GM21528 (cell line): ENCODE measurements at regions not wholly inside any gene's neighbourhood (a gene's known extent, or its start where the extent isn't known, plus 50 kb on each side); places are given as distances from the start of the nearest gene placed in this dataset.

ENCODE experiments used
- ATAC-seq: cut with Tn5 transposase; IDR thresholded peaks from one replicate; pipeline ENCODE4 v1.9.1; 2021; ENCODE audit warnings: mild to moderate bottlenecking, moderate library complexity; ENCODE audit not compliant: unreplicated experiment, low FRiP score

DNA sequence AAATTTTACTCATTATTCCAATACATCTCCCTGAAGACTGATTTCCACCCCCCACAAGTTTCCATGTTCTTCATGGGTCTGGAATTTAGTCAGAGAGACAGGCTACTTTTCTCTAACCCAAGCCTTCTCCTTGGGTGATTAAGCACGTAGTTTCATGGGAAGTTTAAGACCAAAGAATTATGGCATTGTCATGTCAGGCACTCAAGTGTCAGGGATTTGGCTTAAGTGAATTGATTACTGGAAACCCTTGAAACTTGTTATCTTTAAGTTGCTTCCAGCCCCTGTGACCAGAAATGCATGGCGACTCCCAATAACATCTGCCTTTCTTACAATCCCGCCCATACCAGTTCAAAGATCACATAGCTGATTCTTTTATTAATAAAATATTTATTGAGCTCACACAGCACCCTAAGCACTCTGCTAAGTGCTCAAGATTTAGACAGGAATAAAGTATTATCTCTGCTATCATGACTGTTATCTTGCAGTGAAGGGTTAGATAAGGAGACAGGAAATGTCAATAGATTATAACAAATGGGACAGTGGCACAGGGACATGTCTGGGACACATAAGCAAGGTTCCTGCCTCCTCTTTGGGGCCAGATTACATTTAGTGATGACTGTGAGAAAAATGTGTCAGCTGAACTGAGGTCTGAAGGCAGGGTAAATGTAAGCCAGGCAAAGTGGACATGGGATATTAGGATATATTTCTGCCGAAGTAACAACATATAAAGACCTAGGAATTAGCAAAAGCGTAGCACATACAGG is 241.2 kb upstream of the TNC start:
- no peak for ATAC-seq

DNA sequence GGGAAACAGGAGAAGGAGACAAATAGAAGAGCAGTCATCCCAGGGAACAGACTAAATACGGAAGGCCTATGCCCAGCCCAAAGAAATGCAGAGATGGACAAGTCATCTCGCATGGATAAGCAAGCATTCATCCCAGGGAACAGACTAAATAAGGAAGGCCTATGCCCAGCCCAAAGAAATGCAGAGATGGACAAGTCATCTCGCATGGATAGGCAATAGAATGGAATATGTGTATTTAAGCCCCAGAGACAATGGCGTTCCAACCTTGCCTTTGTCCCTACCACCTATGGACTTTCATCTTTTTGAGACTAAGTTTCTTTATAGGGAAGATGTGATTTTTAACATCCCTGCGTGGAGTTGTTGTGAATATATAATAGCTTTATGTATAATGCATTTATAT is 242.2 kb upstream of the TNC start:
- no peak for ATAC-seq

DNA sequence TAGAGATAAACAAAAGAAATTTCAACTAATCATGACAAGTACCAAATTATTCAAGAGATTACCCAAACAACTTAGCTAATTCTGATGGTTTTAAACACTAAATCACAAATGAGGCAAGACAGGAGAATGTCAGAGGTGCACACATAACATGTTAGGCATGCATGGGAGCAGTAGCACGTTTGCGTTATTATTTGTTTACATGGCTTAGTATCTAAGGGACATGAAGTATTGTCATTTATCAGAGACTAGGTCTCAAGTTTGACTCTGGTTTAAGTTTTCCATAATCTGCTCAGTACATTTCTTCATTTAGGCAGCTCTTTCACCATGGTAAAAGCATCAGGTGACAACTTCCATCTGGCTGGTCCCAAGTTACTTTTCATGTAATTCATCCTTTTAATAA is 244.1 kb upstream of the TNC start:
- no peak for ATAC-seq

DNA sequence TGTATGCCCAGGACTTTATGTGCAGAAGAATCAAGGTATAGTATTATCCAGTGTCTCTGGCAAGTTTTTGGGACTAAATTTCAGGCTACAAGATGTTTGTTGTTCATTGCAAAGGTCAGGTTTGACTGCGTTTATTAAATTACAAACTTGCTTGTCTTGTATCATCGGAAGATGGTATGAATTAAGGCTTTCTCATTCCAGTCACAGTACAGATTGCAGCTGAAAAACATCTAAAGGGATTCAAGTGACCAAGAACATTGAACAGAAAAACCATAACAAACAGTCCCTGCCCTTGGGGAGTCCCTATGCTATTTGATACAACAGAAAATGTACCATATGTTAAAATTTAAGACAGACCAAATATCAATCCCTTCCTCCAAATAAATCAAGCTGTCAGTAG is 244.7 kb upstream of the TNC start:
- ATAC-seq, result no peak

DNA sequence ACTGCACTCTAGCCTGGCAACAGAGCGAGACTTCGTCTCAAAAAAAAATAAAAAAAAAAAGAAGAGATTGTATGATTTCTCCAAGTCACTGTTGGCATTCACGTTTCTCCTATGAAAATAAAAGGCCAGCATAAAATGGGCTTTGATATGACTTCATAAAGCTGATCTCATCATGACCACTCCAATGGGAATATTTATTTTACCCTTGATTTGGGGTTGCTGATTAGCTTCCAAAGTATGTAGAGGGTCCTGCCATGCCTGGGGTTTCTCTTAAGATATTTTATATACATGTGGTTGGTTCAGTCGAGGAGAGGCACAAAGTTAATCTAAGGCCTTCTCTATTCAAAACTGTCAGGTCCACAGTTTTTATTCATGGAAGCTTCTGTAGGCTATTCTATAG is 247.0 kb upstream of the TNC start:
- no peak for ATAC-seq

DNA sequence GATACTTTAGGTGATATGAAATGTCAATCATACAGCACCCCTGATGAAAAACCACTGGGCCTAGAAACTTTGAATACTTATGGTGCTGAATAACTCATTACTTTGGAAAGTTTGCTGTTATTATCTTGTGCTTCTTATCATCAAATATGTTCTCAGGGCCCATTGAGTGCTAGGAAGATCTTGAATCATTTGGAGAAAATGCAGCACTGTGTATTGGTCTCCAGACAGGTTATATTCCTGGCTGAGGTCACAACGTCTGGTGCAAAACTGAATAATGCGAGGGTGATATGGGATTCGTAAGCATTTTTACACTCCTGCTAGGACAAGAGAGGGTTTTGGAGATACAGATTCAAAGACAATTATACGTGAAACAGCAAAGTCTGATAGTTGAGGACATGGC is 249.4 kb upstream of the TNC start:
- ATAC-seq, result no peak

DNA sequence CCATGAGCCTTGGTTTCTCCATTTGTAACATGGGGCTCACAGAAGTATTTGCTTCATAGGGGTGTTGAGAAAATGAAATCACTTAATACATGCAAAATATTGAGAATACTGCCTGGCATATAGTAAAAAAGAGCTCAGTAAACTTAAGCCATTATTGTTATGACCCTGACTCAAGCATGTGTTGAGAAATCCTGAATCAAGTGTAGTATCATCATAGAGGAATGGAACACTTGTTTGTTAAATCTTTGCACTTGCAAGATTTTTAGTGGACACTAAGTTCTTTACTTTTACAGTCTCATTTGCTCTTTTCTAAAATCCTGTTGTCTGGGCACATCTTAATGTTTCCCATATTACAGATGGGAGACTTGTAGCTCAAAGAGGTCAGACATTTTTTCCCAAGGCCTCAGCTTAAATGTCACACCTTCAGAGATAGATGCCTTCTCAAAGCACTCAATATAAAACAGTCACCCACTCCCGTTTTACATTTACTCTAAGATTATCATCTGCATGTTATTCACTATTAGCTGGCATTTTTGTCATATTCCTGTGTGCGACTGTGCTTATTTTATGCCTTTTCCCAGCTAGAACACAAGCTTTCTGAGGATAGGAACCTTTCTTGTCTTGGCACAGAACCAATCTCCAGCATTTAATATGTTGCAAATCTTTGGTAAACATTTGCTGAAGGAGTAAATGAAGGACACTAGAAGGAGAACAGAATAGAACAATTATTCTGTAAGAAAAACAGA is 250.0 kb upstream of the TNC start:
- no peak for ATAC-seq

DNA sequence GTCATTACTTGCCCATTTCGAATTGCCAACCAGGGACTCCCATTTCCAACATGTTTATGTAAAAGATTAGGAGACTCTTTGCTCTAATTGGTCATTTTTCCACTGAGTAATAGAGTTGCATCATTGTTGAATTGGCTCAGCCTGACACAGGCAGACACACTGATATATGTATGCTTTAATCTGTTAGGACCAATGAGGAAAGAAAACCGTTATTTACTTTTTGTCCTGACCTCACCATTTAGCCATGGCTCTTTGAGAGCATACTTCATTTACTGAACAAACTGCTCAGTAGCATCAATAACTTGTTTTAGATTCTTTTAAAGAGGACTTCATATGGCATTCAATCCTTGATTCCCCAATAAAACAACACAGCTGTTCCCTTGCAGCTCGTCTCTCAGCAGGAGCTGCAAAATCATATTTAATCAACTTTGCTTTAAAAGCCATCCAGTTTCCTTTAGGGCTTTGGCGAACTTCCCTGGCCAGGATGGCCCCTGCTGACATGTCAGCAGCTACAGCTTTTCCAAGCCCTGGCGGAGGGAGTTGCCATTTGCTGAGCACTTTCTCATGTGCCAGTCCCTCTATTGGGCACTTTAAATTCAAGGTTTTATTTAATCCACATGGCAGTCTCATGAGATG is 251.5 kb upstream of the TNC start:
- ATAC-seq, result no peak

DNA sequence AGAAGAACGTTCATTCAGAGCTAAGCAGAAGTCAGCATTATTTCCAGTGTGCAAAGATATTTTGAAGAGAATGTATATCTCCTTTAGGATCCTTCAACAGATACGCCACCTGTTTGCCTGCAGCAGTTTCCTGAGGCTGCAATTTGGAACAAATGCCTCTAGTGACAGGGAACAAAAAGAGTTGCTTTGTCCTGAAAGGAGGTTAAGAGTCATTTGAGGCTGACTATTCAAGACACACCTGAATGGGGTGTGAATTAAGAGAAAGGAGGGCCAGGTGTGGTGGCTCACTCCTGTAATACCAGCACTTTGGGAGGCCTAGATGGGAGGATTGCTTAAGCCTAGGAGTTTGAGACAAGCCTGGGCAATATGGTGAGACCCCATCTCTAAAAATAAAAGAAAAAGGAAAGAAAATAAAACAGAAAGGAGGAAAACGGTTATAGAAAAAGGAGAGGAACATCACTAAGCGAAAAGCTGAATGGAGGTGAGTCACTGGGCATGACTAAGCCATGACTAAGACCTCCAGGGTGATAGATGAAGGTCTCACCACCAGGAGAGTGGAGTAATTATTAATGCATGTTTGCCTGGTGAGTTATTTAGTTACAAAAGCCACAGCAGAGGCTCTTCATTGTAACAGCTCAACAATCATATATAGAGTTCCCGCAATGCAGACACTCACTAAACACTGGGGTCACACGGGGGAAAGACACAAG is 255.2 kb upstream of the TNC start:
- ATAC-seq, result peak; percentile 66

DNA sequence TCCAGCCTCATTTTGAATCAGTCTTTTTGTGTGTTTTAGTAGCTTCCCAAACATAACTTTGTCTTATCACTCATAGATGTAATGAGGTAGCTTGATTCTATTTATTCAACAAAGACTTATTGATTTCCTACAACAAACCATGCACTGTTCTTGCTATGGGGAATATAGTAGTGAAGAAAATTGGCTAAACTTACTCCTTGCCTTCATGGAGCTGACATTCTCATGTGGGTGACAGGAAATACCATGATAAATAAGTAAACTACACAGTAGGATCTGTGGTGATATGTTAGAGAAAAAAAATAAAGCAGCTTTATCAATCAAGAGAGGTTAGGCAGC is 255.7 kb upstream of the TNC start:
- ATAC-seq, result no peak

DNA sequence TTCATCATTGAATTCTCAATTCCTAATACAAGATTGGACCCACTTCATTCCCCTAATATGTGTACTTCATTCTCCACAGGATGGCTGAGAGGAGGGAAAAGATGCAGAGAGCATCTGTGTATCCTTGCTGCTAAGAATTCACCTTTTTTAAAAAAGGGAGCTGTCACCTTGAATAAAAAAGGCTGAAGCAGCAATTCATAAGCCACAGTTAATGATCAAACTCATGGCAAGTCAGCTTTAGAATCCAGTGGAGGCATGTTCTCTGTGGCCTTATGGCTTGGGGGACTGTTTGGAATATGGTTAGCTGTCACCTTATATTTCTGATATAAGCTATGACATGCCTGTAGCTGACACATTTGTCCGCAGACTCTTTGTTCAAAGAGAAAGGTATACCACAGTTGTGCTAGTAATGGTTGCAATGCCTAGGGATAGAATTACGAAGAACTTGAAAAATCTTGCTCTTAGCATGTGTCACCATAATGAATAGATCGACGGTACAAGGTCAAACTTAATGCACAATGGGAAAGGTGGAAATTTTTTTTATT is 256.8 kb upstream of the TNC start:
- no peak for ATAC-seq

DNA sequence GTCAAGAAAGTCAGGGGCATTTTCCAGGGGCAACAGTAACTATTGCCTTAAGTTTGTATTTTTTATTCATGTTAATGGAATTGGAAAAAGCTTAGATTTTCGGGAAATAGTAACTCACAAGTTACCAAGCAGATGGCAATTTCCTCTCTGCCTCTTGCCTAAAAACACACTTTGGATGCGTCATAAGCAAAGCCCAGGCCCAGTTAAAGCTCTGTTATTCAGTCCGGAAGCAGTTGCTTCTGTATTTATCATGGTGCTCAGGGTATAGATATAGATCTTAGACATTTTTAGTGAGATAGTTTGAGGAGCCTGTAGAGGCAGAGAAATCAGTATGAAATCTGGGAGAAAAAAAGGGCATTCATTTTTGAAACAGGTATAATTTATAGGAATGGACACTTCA is 260.3 kb upstream of the TNC start:
- ATAC-seq, result no peak

DNA sequence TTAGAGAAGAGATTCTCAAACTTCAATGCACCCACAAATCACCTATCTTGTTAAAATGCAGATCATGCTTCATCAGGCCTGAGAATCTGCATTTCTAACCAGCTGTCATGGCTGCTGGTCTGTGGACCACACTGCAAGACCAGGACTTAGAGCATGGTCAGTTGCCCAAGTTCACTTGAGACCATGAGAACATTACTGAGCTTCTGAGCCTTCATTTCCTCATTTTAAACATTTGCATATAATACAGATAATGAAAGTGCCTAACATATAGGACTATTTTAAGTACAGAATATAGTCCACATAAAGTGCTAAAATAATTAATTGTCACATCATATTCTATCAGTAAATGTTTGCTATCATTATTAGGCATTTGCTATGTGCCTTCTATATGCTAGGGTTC is 260.8 kb upstream of the TNC start:
- no peak for ATAC-seq

DNA sequence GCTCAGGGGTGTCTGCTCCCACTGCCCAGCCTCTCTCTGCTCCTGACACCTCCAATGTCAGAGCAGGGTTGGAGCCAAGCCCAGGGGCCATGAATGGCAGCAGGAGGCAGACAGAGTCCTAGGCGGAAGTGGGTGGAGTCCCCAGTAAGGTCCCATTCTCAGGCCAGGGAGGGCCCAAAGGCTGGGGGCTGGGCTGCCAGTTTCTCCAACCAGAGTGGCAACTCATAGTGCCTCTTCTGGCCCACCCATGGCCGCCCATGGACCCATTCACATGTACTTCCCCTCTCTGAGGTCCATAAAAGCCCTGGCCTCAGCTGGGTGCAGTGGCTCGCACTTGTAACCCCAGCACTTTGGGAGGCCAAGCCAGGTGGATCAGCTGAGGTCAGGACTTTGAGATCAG is 261.8 kb upstream of the TNC start:
- ATAC-seq, result no peak

DNA sequence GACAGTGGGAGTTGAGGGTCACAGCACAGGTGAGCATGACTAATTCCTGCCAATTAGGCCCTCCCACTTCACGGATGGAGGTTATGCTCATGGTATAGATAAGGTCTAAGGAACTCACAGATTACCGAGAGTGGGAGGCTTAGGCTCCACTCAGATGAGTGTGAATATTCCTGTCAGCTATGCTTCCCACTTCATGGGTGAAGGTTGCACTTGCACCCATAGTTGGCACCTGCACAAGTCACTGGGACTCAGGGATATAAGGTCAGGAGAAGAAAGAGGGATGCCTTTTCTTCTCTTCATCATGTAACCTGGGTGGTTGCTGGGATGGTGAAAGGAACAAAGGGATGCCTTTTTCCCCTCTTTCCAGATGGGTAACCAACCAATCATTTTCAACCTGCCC is 264.9 kb upstream of the TNC start:
- no peak for ATAC-seq

DNA sequence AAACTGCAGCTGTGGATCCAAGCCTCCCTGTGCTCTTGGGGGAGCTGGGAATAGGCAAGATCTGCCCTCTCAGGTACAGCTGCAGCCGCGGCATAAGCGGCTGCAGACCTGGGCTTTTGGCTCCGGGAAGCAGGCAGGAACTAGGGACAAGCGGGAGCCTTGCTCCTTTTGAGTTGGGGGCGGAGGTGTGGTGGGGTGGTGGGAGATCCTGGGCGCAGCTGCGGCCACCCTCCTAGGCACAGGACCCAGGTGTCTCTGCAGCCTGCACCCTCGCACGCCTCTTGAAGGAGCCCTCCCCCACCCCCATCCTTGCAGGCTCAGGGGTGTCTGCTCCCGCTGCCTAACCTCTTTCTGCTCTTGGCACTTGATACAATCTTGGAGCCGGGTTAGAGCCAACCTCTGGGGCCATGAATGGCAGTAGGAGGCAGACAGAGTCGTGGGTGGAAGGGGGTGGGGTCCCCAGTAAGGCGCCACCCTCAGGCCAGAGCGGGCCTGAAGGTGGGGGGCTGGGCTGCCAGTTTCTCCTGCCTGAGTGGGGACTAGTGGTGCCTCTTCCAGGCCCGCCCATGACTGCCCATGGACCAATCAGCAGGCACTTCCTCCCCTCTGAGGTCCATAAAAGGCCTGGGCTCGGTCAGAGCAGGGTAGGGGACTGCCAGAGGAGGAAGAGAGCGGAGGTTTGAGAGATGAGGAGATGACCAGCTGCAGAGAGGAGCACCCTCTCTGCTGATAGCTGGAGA is 267.6 kb upstream of the TNC start:
- ATAC-seq, result no peak

DNA sequence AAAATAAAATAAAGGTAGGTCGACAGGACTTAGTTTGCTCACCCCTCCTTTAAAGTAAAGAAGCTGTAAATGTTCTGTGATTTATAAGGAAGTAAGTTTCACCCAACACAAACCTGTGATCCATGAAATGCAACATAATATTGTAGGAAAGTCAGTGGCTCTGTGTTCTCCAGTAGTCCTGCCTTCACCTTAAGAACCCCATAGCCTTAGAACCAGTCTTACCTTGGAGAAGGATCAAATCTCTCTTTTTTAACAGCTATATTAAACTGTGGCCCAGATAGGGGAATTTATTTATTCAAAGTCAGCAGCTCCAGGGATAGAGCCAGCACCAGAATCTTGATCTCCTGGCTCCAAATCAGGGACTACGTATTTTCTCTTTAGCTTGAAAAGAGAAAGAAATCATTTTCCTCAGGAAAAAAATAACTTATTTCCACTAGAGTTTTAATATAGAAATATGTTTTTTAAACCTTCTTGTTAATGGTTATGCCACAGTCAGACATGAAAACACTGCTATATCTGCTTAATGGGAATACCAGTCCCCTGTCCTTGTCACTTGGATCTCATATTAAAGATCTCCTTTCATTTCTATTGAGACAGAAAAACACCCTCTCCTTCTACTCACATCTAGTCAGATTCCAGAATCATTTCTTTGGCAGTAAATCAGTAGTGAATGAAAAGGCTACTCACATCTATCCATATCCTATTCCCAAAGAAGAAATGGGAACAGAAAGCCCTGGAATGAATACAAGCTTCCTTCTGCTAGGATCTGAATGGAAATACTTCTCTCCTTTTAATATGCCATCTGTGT is 269.2 kb upstream of the TNC start:
- no peak for ATAC-seq

DNA sequence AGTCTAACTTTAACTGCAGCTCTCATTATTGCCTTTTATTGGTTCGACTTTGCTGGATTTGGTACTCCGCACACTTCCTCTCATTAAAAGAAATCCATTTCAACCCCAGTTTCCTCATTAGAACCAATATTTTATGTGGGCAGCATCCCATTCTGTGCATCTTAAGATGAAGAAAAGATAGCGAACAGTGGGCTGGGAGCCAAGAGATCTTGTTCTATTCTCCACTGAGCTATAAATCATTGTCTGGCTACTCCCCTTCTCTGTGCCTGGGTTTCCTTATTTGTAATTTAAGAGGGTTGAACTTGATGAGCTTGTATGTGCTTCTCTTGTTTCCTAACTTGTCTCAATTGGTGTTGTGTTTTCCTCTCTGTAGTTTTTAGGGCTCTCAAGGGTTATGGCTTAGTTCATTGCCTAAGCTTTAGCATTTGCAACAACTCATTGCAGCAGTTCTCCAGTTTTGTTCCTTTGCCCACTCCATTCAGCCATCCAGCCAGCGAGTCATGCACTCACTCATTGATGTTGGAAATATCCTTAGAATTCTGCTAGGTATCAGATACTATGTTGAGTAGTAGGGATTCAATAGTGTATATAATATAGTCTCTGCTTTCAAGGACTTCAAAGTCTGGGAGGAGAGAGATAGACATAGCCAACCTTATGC is 273.3 kb upstream of the TNC start:
- no peak for ATAC-seq
